HepG2 (cell line): ENCODE measurements at regions not wholly inside any gene's neighbourhood (a gene's known extent, or its start where the extent isn't known, plus 50 kb on each side); places are given as distances from the start of the nearest gene placed in this dataset.
A peak's percentile ranks its signal among the peaks of the same experiment; 100 is the strongest.

ENCODE experiments used
- ATAC-seq: fragments of 200-7000 bp; cut with Tn5 transposase; 3 replicates; pipeline ENCODE4 v1.9.1; 2020; ENCODE audit warnings: mild to moderate bottlenecking, moderate library complexity
- BruUV-seq: library from RNA; stranded (reverse); fragments of 400-500 nt; replicated peaks from 2 replicates; lab custom pipeline; 2021; lab: Mats Ljungman, UMichigan
- CTCF ChIA-PET: fragments of 300-600 bp; formaldehyde crosslinking; extraction: SDS; loops from one replicate; lab custom pipeline; 2021; ENCODE audit warnings: low total read pairs, inconsistent platforms, low intra/inter-chr PET ratio; lab: Yijun Ruan, JAX
- POLR2A ChIA-PET: fragments of 350-600 bp; sonication (Branson Sonifier 250); formaldehyde crosslinking; loops from one replicate; lab custom pipeline; 2020; ENCODE audit warnings: antibody characterized with exemption, inconsistent platforms; lab: Yijun Ruan, JAX
- DNase-seq: peaks from one replicate; pipeline ENCODE4 v3.0.0-alpha.2; 2015; ENCODE audit warnings: low spot score
- FAIRE-seq: peaks from 3 replicates; lab custom pipeline; 2011; peaks lifted over from hg19 to GRCh38; lab: Jason Lieb, UNC
- H2AFZ ChIP-seq: one replicate; pipeline ENCODE4 v1.6.1; 2011; ENCODE audit warnings: low read length, inconsistent platforms
- H3K27ac ChIP-seq: fragments of 300-600 bp; 3 replicates; pipeline ENCODE4 v1.8.0; 2011; ENCODE audit warnings: mixed run types, mild to moderate bottlenecking, mixed read lengths, low read length, inconsistent platforms; ENCODE audit not compliant: insufficient read depth; ENCODE audit errors: extremely low read length
- H3K27me3 ChIP-seq, 2 experiments: fragments of 200-600 bp in 1 of 2; 2 replicates in 1 of 2; 3 replicates in 1 of 2; pipeline versions ENCODE4 v1.6.0 to v1.8.0; 2011; ENCODE audit warnings: low read length in 2 of 2, mild to moderate bottlenecking in 2 of 2, moderate library complexity in 2 of 2, inconsistent platforms in 1 of 2; ENCODE audit not compliant: insufficient read depth in 2 of 2, control insufficient read depth in 1 of 2
- H3K36me3 ChIP-seq, 2 experiments: fragments of 200-600 bp in 1 of 2; replicated peaks in 1 of 2; 2 replicates in 1 of 2; 3 replicates in 1 of 2; pipeline versions ENCODE4 v1.5.1 to v1.8.0; 2011; ENCODE audit warnings: low read length in 2 of 2, inconsistent platforms in 1 of 2; ENCODE audit not compliant: insufficient read depth in 2 of 2, control insufficient read depth in 1 of 2
- H3K4me1 ChIP-seq: 2 replicates; pipeline ENCODE4 v1.5.1; 2012; ENCODE audit warnings: low read length, inconsistent platforms; ENCODE audit not compliant: insufficient read depth
- H3K4me2 ChIP-seq: 2 replicates; pipeline ENCODE4 v1.6.0; 2011; ENCODE audit warnings: low read depth, low read length, inconsistent platforms
- H3K4me3 ChIP-seq, 3 experiments: fragments of 200-600 bp in 1 of 3; sonication (generic), shearing (Covaris generic) in 1 of 3; replicated peaks in 1 of 3; 2 replicates each; pipeline ENCODE4 v1.5.1; 2011 to 2016; ENCODE audit warnings: low read length in 3 of 3, inconsistent platforms in 2 of 3, low read depth in 2 of 3, mild to moderate bottlenecking in 2 of 3, control low read depth in 1 of 3, mixed read lengths in 1 of 3; ENCODE audit not compliant: insufficient read depth in 1 of 3
- H3K79me2 ChIP-seq: one replicate; pipeline ENCODE4 v1.6.1; 2011; ENCODE audit warnings: low read length, inconsistent platforms; ENCODE audit not compliant: insufficient read depth
- H3K9ac ChIP-seq: 2 replicates; pipeline ENCODE4 v1.6.0; 2011; ENCODE audit warnings: mild to moderate bottlenecking, low read depth, low read length, inconsistent platforms; ENCODE audit not compliant: insufficient read depth
- H3K9me3 ChIP-seq: 2 replicates; pipeline ENCODE4 v1.5.1; 2012; ENCODE audit warnings: mild to moderate bottlenecking, low read length
- H4K20me1 ChIP-seq: 2 replicates; pipeline ENCODE4 v1.6.0; 2011; ENCODE audit warnings: inconsistent platforms, mild to moderate bottlenecking, low read length, moderate library complexity; ENCODE audit not compliant: insufficient read depth
- AKAP8 ChIP-seq: sonication (generic); formaldehyde crosslinking; IDR thresholded peaks from 2 replicates; pipeline ENCODE4 v1.5.1; 2020; ENCODE audit warnings: mild to moderate bottlenecking, missing genetic modification reagents
- CBFB ChIP-seq: sonication (generic); formaldehyde crosslinking; IDR thresholded peaks from 2 replicates; pipeline ENCODE4 v1.4.0; 2020; ENCODE audit warnings: missing genetic modification reagents
- FOSL2 ChIP-seq: sonication (generic); formaldehyde crosslinking; IDR thresholded peaks from 2 replicates; pipeline ENCODE4 v1.4.0; 2020; ENCODE audit warnings: missing genetic modification reagents
- HOMEZ ChIP-seq: IDR thresholded peaks from 2 replicates; pipeline ENCODE4 v1.6.1; 2016; ENCODE audit warnings: low read depth
- POGZ ChIP-seq: sonication (generic); formaldehyde crosslinking; IDR thresholded peaks from 2 replicates; pipeline ENCODE4 v1.4.0; 2020; ENCODE audit warnings: mild to moderate bottlenecking, missing genetic modification reagents
- SP4 ChIP-seq: sonication (generic); formaldehyde crosslinking; IDR thresholded peaks from 2 replicates; pipeline ENCODE4 v1.8.1; 2023; ENCODE audit warnings: mild to moderate bottlenecking, missing genetic modification reagents
- SRF ChIP-seq: IDR thresholded peaks from 2 replicates; pipeline ENCODE4 v1.6.1; 2011; ENCODE audit warnings: mild to moderate bottlenecking, low read depth, low read length, moderate library complexity
- TRIM24 ChIP-seq: sonication (generic); formaldehyde crosslinking; IDR thresholded peaks from 2 replicates; pipeline ENCODE4 v1.8.0; 2022; ENCODE audit warnings: mild to moderate bottlenecking, missing genetic modification reagents
- ZBTB4 ChIP-seq: sonication (generic); formaldehyde crosslinking; IDR thresholded peaks from 2 replicates; pipeline ENCODE4 v1.4.0; 2020; ENCODE audit warnings: missing genetic modification reagents, mild to moderate bottlenecking, borderline replicate concordance
- ZNF549 ChIP-seq: sonication (generic); formaldehyde crosslinking; IDR thresholded peaks from 2 replicates; pipeline ENCODE4 v1.5.0; 2020; ENCODE audit warnings: missing genetic modification reagents
- ZSCAN21 ChIP-seq: sonication (generic); formaldehyde crosslinking; IDR thresholded peaks from 2 replicates; pipeline ENCODE4 v1.8.0; 2022; ENCODE audit warnings: mild to moderate bottlenecking, missing genetic modification reagents, moderate library complexity, borderline replicate concordance
- WGBS: methylation state at CpG from one replicate; pipeline ENCODE4 v1.1.6; 2017; ENCODE audit warnings: low lambda C conversion rate; 5-methylcytosine and 5-hydroxymethylcytosine counted together
- in situ Hi-C: cut with HindIII; loops from 2 replicates; pipeline ENCODE4 v1.10.0; 2017; ENCODE audit warnings: low pct_unique_long_range_greater_than_20kb; ENCODE audit not compliant: extremely low pct_ligation_motif_present
- intact Hi-C: fragments of 100-400 bp; cut with micrococcal nuclease; formaldehyde crosslinking; loops from one replicate; pipeline ENCODE4 v1.10.0; 2022; ENCODE audit not compliant: unreplicated experiment

GRCh38 chr6:113364766-113365165 lies 492.4 kb upstream of the MARCKS start (continued):
- no peak for TF ChIP-seq SRF
- TF ChIP-seq ZBTB4 (CRISPR knock-in tag): no peak
- TF ChIP-seq TRIM24 (CRISPR knock-in tag): no peak
- TF ChIP-seq SP4: no peak
- TF ChIP-seq CBFB (CRISPR knock-in tag): no peak
- TF ChIP-seq ZNF549: no peak

DNA sequence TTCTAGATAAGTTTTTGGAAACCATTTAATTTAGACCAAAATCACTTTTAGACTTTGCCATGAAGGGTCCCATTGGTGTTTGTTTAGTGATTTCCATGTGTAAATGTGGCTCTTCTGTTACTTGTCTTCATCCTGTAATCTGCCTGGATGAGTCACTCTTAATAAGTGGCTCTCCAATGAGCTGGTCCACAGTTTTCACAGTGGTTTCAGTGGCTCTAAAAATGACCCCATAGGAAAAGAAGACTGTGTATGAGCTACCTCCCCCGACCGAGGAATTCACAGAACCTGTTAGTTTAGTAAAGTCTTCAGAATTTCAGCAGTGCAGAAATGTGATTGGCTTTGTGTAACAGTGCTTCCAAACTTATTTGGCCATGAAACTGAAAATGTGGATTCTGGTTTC lies 492.0 kb upstream of the MARCKS start:
- no peaks in the 10 kb centered on the region for H3K27me3 ChIP-seq
- peak; percentile 26 for DNase-seq
- intact Hi-C loops: no loop called here
- no peak overlapping the region for H3K4me2 ChIP-seq
- ChIA-PET CTCF (no interaction called here), POLR2A (interaction anchor here (0.6 to 0.9 kb wide), 2 partner anchors 9 to 11 kb away, joined by 3 to 5 read pairs; no protein-coding TSS in a partner anchor)
- H4K20me1 ChIP-seq: no peaks in the 10 kb centered on the region
- no peak overlapping the region for H3K9ac ChIP-seq
- in situ Hi-C loops: no loop called here
- peaks cover 36% of the 10 kb centered on the region for H3K4me1 ChIP-seq
- H2AFZ ChIP-seq: no peak overlapping the region
- no TSS peak for BruUV-seq
- no peak for ATAC-seq
- no peaks in the 10 kb centered on the region for H3K9me3 ChIP-seq
- FAIRE-seq: no peak
- H3K4me3 ChIP-seq: no peak overlapping the region
- TF ChIP-seq ZSCAN21 (CRISPR knock-in tag) (no peak), FOSL2 (peak; percentile 75), AKAP8 (no peak), HOMEZ (peak; percentile 47; the same call in 1 of the 2 replicates), POGZ (CRISPR knock-in tag) (0 out of 2 replicates have a peak, but pooled peaks have one; percentile 23)
- no peaks in the 10 kb centered on the region for H3K79me2 ChIP-seq
- no peaks in the 10 kb centered on the region for H3K36me3 ChIP-seq
- WGBS: 100% methylated on average over 2 of the region's 2 CpGs
- H3K27ac ChIP-seq: no peak overlapping the region
